ENCODE measurements at regions not wholly inside any gene's neighbourhood (a gene's known extent, or its start where the extent isn't known, plus 50 kb on each side); places are given as distances from the start of the nearest gene placed in this dataset.

GRCh38 chr7:63031838-63032436, 966.7 kb upstream of the ZNF722 start:
- Histone ChIP-seq H3K27me3 (ENCODE audit: control insufficient read depth in 3 of 3, insufficient read depth in 3 of 3, low read length in 2 of 3) (no peaks in the 10 kb centered on the region), H3K27ac (ENCODE audit: low read depth in 1 of 2, low read length in 1 of 2) (no peak overlapping the region), H3K36me3 (ENCODE audit: control insufficient read depth in 4 of 4, insufficient read depth in 4 of 4, low read length in 4 of 4) (no peaks in the 10 kb centered on the region), H3K9ac (ENCODE audit: insufficient read depth in 1 of 2, low read length in 2 of 2) (no peak overlapping the region), H3K4me1 (ENCODE audit: control insufficient read depth in 5 of 5, insufficient read depth in 5 of 5, low read length in 5 of 5) (peaks cover 0 to 1% (median 0%) of the 10 kb centered on the region in 5 donors), H3K4me3 (no peak overlapping the region), H3K9me3 (ENCODE audit: control insufficient read depth in 4 of 4, insufficient read depth in 3 of 4, low read length in 3 of 4) (peaks cover 0 to 25% (median 10%) of the 10 kb centered on the region in 4 donors)
- DNase-seq (no peak), ATAC-seq (ENCODE audit: insufficient read depth, low FRiP score) (no peak)
- 70 to 82% methylated on average over 16 of the region's 16 CpGs for WGBS, 2 donors
- TF ChIP-seq CTCF (IDR thresholded peaks at IDR 0.05; ENCODE audit: control extremely low read depth, extremely low read depth), result no peak

GRCh38 chr7:63037242-63037641, 961.4 kb upstream of the ZNF722 start:
- H3K9me3 ChIP-seq (ENCODE audit: control insufficient read depth in 4 of 4, insufficient read depth in 3 of 4, low read length in 3 of 4), result peaks cover 0 to 29% (median 15%) of the 10 kb centered on the region in 4 donors
- WGBS, 2 donors, result 63 to 73% methylated on average over 6 of the region's 6 CpGs
- ATAC-seq (ENCODE audit: insufficient read depth, low FRiP score), result no peak
- H3K4me3 ChIP-seq, result no peak overlapping the region
- H3K9ac ChIP-seq (ENCODE audit: insufficient read depth in 1 of 2, low read length in 2 of 2), result no peak overlapping the region
- DNase-seq, result no peak
- no peak overlapping the region for H3K27ac ChIP-seq (ENCODE audit: low read depth in 1 of 2, low read length in 1 of 2)
- no peak for TF ChIP-seq CTCF (IDR thresholded peaks at IDR 0.05; ENCODE audit: control extremely low read depth, extremely low read depth)
- H3K4me1 ChIP-seq (ENCODE audit: control insufficient read depth in 5 of 5, insufficient read depth in 5 of 5, low read length in 5 of 5), result peaks cover 0 to 1% (median 0%) of the 10 kb centered on the region in 5 donors
- no peaks in the 10 kb centered on the region for H3K27me3 ChIP-seq (ENCODE audit: control insufficient read depth in 3 of 3, insufficient read depth in 3 of 3, low read length in 2 of 3)
- H3K36me3 ChIP-seq (ENCODE audit: control insufficient read depth in 4 of 4, insufficient read depth in 4 of 4, low read length in 4 of 4), result no peaks in the 10 kb centered on the region

- ATAC-seq (ENCODE audit: insufficient read depth, low FRiP score), result no peak
- Histone ChIP-seq H3K9me3 (ENCODE audit: control insufficient read depth in 4 of 4, insufficient read depth in 3 of 4, low read length in 3 of 4) (peaks cover 0 to 34% (median 14%) of the 10 kb centered on the region in 4 donors), H3K36me3 (ENCODE audit: control insufficient read depth in 4 of 4, insufficient read depth in 4 of 4, low read length in 4 of 4) (no peaks in the 10 kb centered on the region), H3K4me3 (no peak overlapping the region), H3K27me3 (ENCODE audit: control insufficient read depth in 3 of 3, insufficient read depth in 3 of 3, low read length in 2 of 3) (no peaks in the 10 kb centered on the region), H3K4me1 (ENCODE audit: control insufficient read depth in 5 of 5, insufficient read depth in 5 of 5, low read length in 5 of 5) (peaks cover 0 to 1% (median 0%) of the 10 kb centered on the region in 5 donors), H3K9ac (ENCODE audit: insufficient read depth in 1 of 2, low read length in 2 of 2) (no peak overlapping the region), H3K27ac (ENCODE audit: low read depth in 1 of 2, low read length in 1 of 2) (no peak overlapping the region)
- TF ChIP-seq CTCF (IDR thresholded peaks at IDR 0.05; ENCODE audit: control extremely low read depth, extremely low read depth), result no peak
- DNase-seq, result no peak
- WGBS, 2 donors, result 91% methylated on average over 4 of the region's 4 CpGs
Measured at GRCh38 chr7:63038987-63039386, 959.7 kb upstream of the ZNF722 start.

GRCh38 chr7:63039882-63040281, 958.8 kb upstream of the ZNF722 start:
- no peak for ATAC-seq (ENCODE audit: insufficient read depth, low FRiP score)
- no peak for TF ChIP-seq CTCF (IDR thresholded peaks at IDR 0.05; ENCODE audit: control extremely low read depth, extremely low read depth)
- Histone ChIP-seq H3K27ac (ENCODE audit: low read depth in 1 of 2, low read length in 1 of 2) (no peak overlapping the region), H3K9ac (ENCODE audit: insufficient read depth in 1 of 2, low read length in 2 of 2) (no peak overlapping the region), H3K4me1 (ENCODE audit: control insufficient read depth in 5 of 5, insufficient read depth in 5 of 5, low read length in 5 of 5) (peaks cover 0 to 1% (median 0%) of the 10 kb centered on the region in 5 donors), H3K27me3 (ENCODE audit: control insufficient read depth in 3 of 3, insufficient read depth in 3 of 3, low read length in 2 of 3) (no peaks in the 10 kb centered on the region), H3K9me3 (ENCODE audit: control insufficient read depth in 4 of 4, insufficient read depth in 3 of 4, low read length in 3 of 4) (peaks cover 0 to 40% (median 14%) of the 10 kb centered on the region in 4 donors), H3K36me3 (ENCODE audit: control insufficient read depth in 4 of 4, insufficient read depth in 4 of 4, low read length in 4 of 4) (no peaks in the 10 kb centered on the region), H3K4me3 (no peak overlapping the region)
- WGBS, 2 donors, result 84 to 88% methylated on average over 8 of the region's 8 CpGs
- DNase-seq, result no peak
